Gastroesophageal sphincter (tissue), 4 donors: ENCODE measurements at regions not wholly inside any gene's neighbourhood (a gene's known extent, or its start where the extent isn't known, plus 50 kb on each side); places are given as distances from the start of the nearest gene placed in this dataset.

Experiments
- ATAC-seq: fragments of 150-250 bp; one replicate; pipeline ENCODE4 v1.9.1; 2016; ENCODE audit warnings: mild to moderate bottlenecking, moderate library complexity
- H3K27ac ChIP-seq, 4 donors: fragments of 200-600 bp; sonication (generic) in 3 of 4; 1 replicate in 3 of 4; 2 replicates in 1 of 4; pipeline ENCODE4 v1.5.1; 2016 to 2019
- H3K27me3 ChIP-seq: fragments of 200-600 bp; sonication (generic); one replicate; pipeline ENCODE4 v1.5.1; 2019
- H3K36me3 ChIP-seq, 2 donors: fragments of 200-600 bp; sonication (generic); one replicate each; pipeline ENCODE4 v1.5.1; 2019; ENCODE audit warnings: control low read depth in 1 of 2
- H3K4me1 ChIP-seq, 3 donors: fragments of 200-600 bp; sonication (generic); 1 replicate in 2 of 3; 2 replicates in 1 of 3; pipeline ENCODE4 v1.5.1; 2016 to 2019; ENCODE audit warnings: control low read depth in 2 of 3
- H3K4me3 ChIP-seq, 2 donors: fragments of 200-600 bp; sonication (generic); one replicate each; pipeline ENCODE4 v1.5.1; 2019; ENCODE audit warnings: mild to moderate bottlenecking in 1 of 2, moderate library complexity in 1 of 2
- H3K9me3 ChIP-seq, 3 donors: fragments of 200-600 bp; sonication (generic); one replicate each; pipeline ENCODE4 v1.5.1; 2017 to 2019; ENCODE audit warnings: control low read depth in 2 of 3
- CTCF ChIP-seq, 4 experiments: fragments of 200-600 bp in 2 of 4; fragments of 450-650 bp in 2 of 4; sonication (generic) in 1 of 4; IDR thresholded peaks; one replicate each; pipeline ENCODE4 v1.5.1; 2017 to 2019; ENCODE audit warnings: antibody characterized with exemption in 4 of 4, mild to moderate bottlenecking in 2 of 4, moderate library complexity in 2 of 4
- EP300 ChIP-seq: sonication (generic); formaldehyde crosslinking; IDR thresholded peaks from one replicate; pipeline ENCODE4 v1.6.1; 2017; ENCODE audit warnings: antibody characterized with exemption, mild to moderate bottlenecking
- POLR2A ChIP-seq, 2 donors: fragments of 450-650 bp; IDR thresholded peaks; one replicate each; pipeline ENCODE4 v1.6.1; 2017; ENCODE audit warnings: antibody characterized with exemption in 2 of 2, mild to moderate bottlenecking in 2 of 2, moderate library complexity in 1 of 2
- POLR2AphosphoS5 ChIP-seq: sonication (generic); formaldehyde crosslinking; IDR thresholded peaks from one replicate; pipeline ENCODE4 v1.6.1; 2017; ENCODE audit warnings: antibody characterized with exemption
- WGBS, 2 donors: methylation state at CpG; one replicate each; pipeline ENCODE4 v1.1.5; 2018; ENCODE audit warnings: low coverage in 1 of 2; 5-methylcytosine and 5-hydroxymethylcytosine counted together

- Histone ChIP-seq H3K27me3 (peaks cover 33% of the 10 kb centered on the region), H3K4me3 (no peak overlapping the region), H3K9me3 (peaks cover 0 to 13% (median 0%) of the 10 kb centered on the region in 3 donors), H3K36me3 (no peaks in the 10 kb centered on the region), H3K27ac (no peak overlapping the region), H3K4me1 (no peaks in the 10 kb centered on the region)
- ATAC-seq, result no peak
- WGBS, 2 donors, result 28 to 50% methylated on average over 4 to 5 of the region's 5 CpGs
- TF ChIP-seq POLR2A (IDR thresholded peaks at IDR 0.05), result no peak
- TF ChIP-seq POLR2AphosphoS5, result no peak
- TF ChIP-seq EP300, result no peak
- no peak for TF ChIP-seq CTCF (IDR thresholded peaks at IDR 0.05)
Observed at GRCh38 chr16:26959416-26960009, 107.2 kb upstream of the C16orf82 start.

GRCh38 chr16:26961459-26961858 is 105.3 kb upstream of the C16orf82 start:
- no peak for TF ChIP-seq EP300
- TF ChIP-seq POLR2A (IDR thresholded peaks at IDR 0.05), result no peak
- no peak for TF ChIP-seq CTCF (IDR thresholded peaks at IDR 0.05)
- TF ChIP-seq POLR2AphosphoS5, result no peak
- peaks cover 33% of the 10 kb centered on the region for H3K27me3 ChIP-seq
- no peaks in the 10 kb centered on the region for H3K4me1 ChIP-seq
- H3K36me3 ChIP-seq, result no peaks in the 10 kb centered on the region
- no peak overlapping the region for H3K4me3 ChIP-seq
- peaks cover 0 to 13% (median 0%) of the 10 kb centered on the region in 3 donors for H3K9me3 ChIP-seq
- H3K27ac ChIP-seq, result no peak overlapping the region
- no peak for ATAC-seq

GRCh38 chr16:26963109-26963508 is 103.6 kb upstream of the C16orf82 start:
- Histone ChIP-seq H3K27me3 (peaks cover 25% of the 10 kb centered on the region), H3K9me3 (peaks cover 0 to 13% (median 0%) of the 10 kb centered on the region in 3 donors), H3K36me3 (no peaks in the 10 kb centered on the region), H3K27ac (no peak overlapping the region), H3K4me3 (no peak overlapping the region), H3K4me1 (no peaks in the 10 kb centered on the region)
- ATAC-seq, result no peak
- TF ChIP-seq POLR2A (IDR thresholded peaks at IDR 0.05) (no peak), POLR2AphosphoS5 (no peak), EP300 (no peak), CTCF (IDR thresholded peaks at IDR 0.05) (no peak)
- WGBS, 2 donors, result 47 to 50% methylated on average over 2 to 3 of the region's 4 CpGs

DNA sequence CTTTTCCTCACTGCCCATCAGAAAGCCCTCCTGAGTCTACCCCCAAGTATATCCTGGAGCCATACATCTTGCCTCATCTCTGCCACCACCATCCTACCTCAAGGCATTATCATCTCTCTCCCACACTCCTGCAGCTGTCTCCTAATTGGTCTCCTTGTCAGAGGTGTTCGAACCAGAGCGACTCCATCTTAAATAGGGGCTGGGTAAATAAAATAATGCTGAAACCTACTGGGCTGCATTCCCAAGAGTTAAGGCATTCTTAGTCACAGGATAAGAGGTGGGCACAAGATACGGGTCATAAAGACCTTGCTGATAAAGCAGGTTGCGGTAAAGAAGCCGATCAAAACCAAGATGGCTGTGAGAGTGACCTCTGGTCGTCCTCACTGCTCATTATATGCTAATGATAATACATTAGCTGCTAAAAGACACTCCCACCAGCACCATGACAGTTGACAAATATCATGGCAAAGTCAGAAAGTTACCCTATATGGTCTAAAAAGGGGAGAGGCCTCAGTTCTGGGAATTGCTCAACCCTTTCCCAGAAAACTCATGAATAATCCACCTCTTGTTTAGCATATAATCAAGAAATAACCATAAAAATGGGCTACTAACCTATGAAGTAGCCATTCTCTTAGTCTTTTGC is 97.0 kb upstream of the C16orf82 start:
- no peak for TF ChIP-seq EP300
- no peak for TF ChIP-seq POLR2A (IDR thresholded peaks at IDR 0.05)
- no peak for TF ChIP-seq CTCF (IDR thresholded peaks at IDR 0.05)
- no peak for TF ChIP-seq POLR2AphosphoS5
- 70 to 76% methylated on average over 4 to 5 of the region's 6 CpGs for whole genome bisulfite sequencing, 2 donors
- Histone ChIP-seq H3K27ac (no peak overlapping the region), H3K36me3 (no peaks in the 10 kb centered on the region), H3K27me3 (peaks cover 6% of the 10 kb centered on the region), H3K4me3 (no peak overlapping the region), H3K9me3 (no peaks in the 10 kb centered on the region), H3K4me1 (no peaks in the 10 kb centered on the region)
- no peak for ATAC-seq

GRCh38 chr16:26970292-26970691 is 96.4 kb upstream of the C16orf82 start:
- Histone ChIP-seq H3K9me3 (no peaks in the 10 kb centered on the region), H3K4me1 (no peaks in the 10 kb centered on the region), H3K27me3 (peaks cover under 1% of the 10 kb centered on the region), H3K36me3 (no peaks in the 10 kb centered on the region), H3K27ac (no peak overlapping the region), H3K4me3 (no peak overlapping the region)
- TF ChIP-seq POLR2AphosphoS5 (no peak), EP300 (no peak), CTCF (IDR thresholded peaks at IDR 0.05) (no peak), POLR2A (IDR thresholded peaks at IDR 0.05) (no peak)
- ATAC-seq, result no peak
- 77 to 87% methylated on average over 2 to 3 of the region's 3 CpGs for WGBS, 2 donors
